Keratinocyte (primary cell): ENCODE measurements at regions not wholly inside any gene's neighbourhood (a gene's known extent, or its start where the extent isn't known, plus 50 kb on each side); places are given as distances from the start of the nearest gene placed in this dataset.

ENCODE experiments used
- DNase-seq: peaks from one replicate; pipeline ENCODE4 v3.0.0-alpha.2; 2011; ENCODE audit warnings: low read depth, missing footprints, low spot score
- FAIRE-seq: peaks from 2 replicates; lab custom pipeline; 2011; peaks lifted over from hg19 to GRCh38; lab: Jason Lieb, UNC
- H2AFZ ChIP-seq: 2 replicates; pipeline ENCODE4 v1.6.0; 2012; ENCODE audit warnings: low read length, control low read depth, inconsistent platforms; ENCODE audit not compliant: control insufficient read depth
- H3K27ac ChIP-seq: 2 replicates; pipeline ENCODE4 v1.5.1; 2011; ENCODE audit warnings: low read length; ENCODE audit not compliant: control insufficient read depth, insufficient read depth
- H3K27me3 ChIP-seq: 3 replicates; pipeline ENCODE4 v1.6.0; 2011; ENCODE audit warnings: low read length; ENCODE audit not compliant: control insufficient read depth, insufficient read depth; ENCODE audit errors: extremely low read depth
- H3K36me3 ChIP-seq, 2 experiments: 2 replicates in 1 of 2; 3 replicates in 1 of 2; pipeline ENCODE4 v1.5.1; 2011; ENCODE audit warnings: low read length in 2 of 2, mild to moderate bottlenecking in 1 of 2; ENCODE audit not compliant: control insufficient read depth in 2 of 2, insufficient read depth in 2 of 2; ENCODE audit errors: extremely low read depth in 1 of 2
- H3K4me1 ChIP-seq: 3 replicates; pipeline ENCODE4 v1.5.1; 2011; ENCODE audit warnings: low read length; ENCODE audit not compliant: control insufficient read depth, insufficient read depth; ENCODE audit errors: extremely low read depth
- H3K4me2 ChIP-seq: 3 replicates; pipeline ENCODE4 v1.6.0; 2011; ENCODE audit warnings: low read depth, low read length; ENCODE audit not compliant: control insufficient read depth, insufficient read depth; ENCODE audit errors: extremely low read depth
- H3K4me3 ChIP-seq, 3 experiments: fragments of 200-600 bp in 1 of 3; sonication (generic) in 1 of 3; 2 replicates in 2 of 3; 3 replicates in 1 of 3; pipeline ENCODE4 v1.5.1; 2011 to 2016; ENCODE audit warnings: low read length in 3 of 3, mild to moderate bottlenecking in 3 of 3, control low read depth in 2 of 3, inconsistent platforms in 1 of 3, low read depth in 1 of 3, mixed read lengths in 1 of 3, mixed run types in 1 of 3, moderate library complexity in 1 of 3; ENCODE audit not compliant: control insufficient read depth in 2 of 3, insufficient read depth in 2 of 3; ENCODE audit errors: extremely low read depth in 1 of 3
- H3K79me2 ChIP-seq: 2 replicates; pipeline ENCODE4 v1.6.0; 2012; ENCODE audit warnings: low read length; ENCODE audit not compliant: control insufficient read depth, insufficient read depth
- H3K9ac ChIP-seq: 3 replicates; pipeline ENCODE4 v1.6.0; 2011; ENCODE audit warnings: low read length; ENCODE audit not compliant: control insufficient read depth, insufficient read depth; ENCODE audit errors: extremely low read depth
- H3K9me1 ChIP-seq: 3 replicates; pipeline ENCODE4 v1.6.0; 2011; ENCODE audit warnings: low read length; ENCODE audit not compliant: control insufficient read depth, insufficient read depth; ENCODE audit errors: extremely low read depth
- H3K9me3 ChIP-seq: 2 replicates; pipeline ENCODE4 v1.5.1; 2012; ENCODE audit warnings: low read depth, low read length; ENCODE audit not compliant: control insufficient read depth
- H4K20me1 ChIP-seq: 3 replicates; pipeline ENCODE4 v1.6.0; 2011; ENCODE audit warnings: low read length; ENCODE audit not compliant: control insufficient read depth, insufficient read depth; ENCODE audit errors: extremely low read depth
- CTCF ChIP-seq, 3 experiments: IDR thresholded peaks in 1 of 3; conservative IDR thresholded peaks in 1 of 3; optimal IDR thresholded peaks in 1 of 3; 2 replicates in 2 of 3; 3 replicates in 1 of 3; pipeline versions ENCODE3 to v1.5.1; 2011; ENCODE audit warnings: low read length in 3 of 3, mild to moderate bottlenecking in 3 of 3, moderate library complexity in 2 of 3, control low read depth in 1 of 3, inconsistent platforms in 1 of 3; ENCODE audit not compliant: insufficient read depth in 2 of 3; ENCODE audit errors: extremely low read depth in 1 of 3
- EZH2 ChIP-seq: IDR thresholded peaks from one replicate; pipeline ENCODE4 v1.6.1; 2012; ENCODE audit warnings: inconsistent platforms, mild to moderate bottlenecking, low read length, moderate library complexity
- dilution Hi-C: fragments of 300-500 bp; cut with MboI; formaldehyde crosslinking; loops from one replicate; pipeline ENCODE4 v1.7.0; 2020; ENCODE audit warnings: low sequenced_read_pairs; ENCODE audit not compliant: extremely low pct_ligation_motif_present

GRCh38 chr21:35609263-35609662 lies 451.1 kb downstream of the SETD4 start:
- H3K4me2 ChIP-seq, result peak overlapping the region; percentile 20
- no peak overlapping the region for H3K27ac ChIP-seq
- dilution Hi-C loops, result no loop called here
- no peaks in the 10 kb centered on the region for H3K27me3 ChIP-seq
- no peak overlapping the region for H3K9ac ChIP-seq
- H3K9me1 ChIP-seq, result no peaks in the 10 kb centered on the region
- TF ChIP-seq CTCF (optimal IDR thresholded peaks at IDR 0.05 in 1 of 3, IDR thresholded peaks at IDR 0.05 in 1 of 3, conservative IDR thresholded peaks at IDR 0.05 in 1 of 3; ENCODE audit: extremely low read depth in 1 of 3, insufficient read depth in 2 of 3, low read length in 3 of 3) (no peak), EZH2 (no peak)
- H3K9me3 ChIP-seq, result no peaks in the 10 kb centered on the region
- no peak overlapping the region for H3K4me3 ChIP-seq
- no peak overlapping the region for H2AFZ ChIP-seq
- FAIRE-seq (peak; percentile 90), DNase-seq (peak; percentile 56)
- no peaks in the 10 kb centered on the region for H4K20me1 ChIP-seq
- no peaks in the 10 kb centered on the region for H3K36me3 ChIP-seq
- H3K79me2 ChIP-seq, result no peaks in the 10 kb centered on the region
- peaks cover 33% of the 10 kb centered on the region for H3K4me1 ChIP-seq

GRCh38 chr21:35607406-35607805 lies 452.9 kb downstream of the SETD4 start:
- Histone ChIP-seq H3K4me2 (no peak overlapping the region), H3K9me3 (no peaks in the 10 kb centered on the region), H4K20me1 (no peaks in the 10 kb centered on the region), H2AFZ (no peak overlapping the region), H3K4me1 (peaks cover 32% of the 10 kb centered on the region), H3K79me2 (no peaks in the 10 kb centered on the region), H3K9me1 (no peaks in the 10 kb centered on the region), H3K9ac (no peak overlapping the region), H3K27ac (no peak overlapping the region), H3K4me3 (no peak overlapping the region), H3K36me3 (no peaks in the 10 kb centered on the region), H3K27me3 (no peaks in the 10 kb centered on the region)
- dilution Hi-C loops, result no loop called here
- TF ChIP-seq EZH2, result no peak
- no peak for TF ChIP-seq CTCF (optimal IDR thresholded peaks at IDR 0.05 in 1 of 3, IDR thresholded peaks at IDR 0.05 in 1 of 3, conservative IDR thresholded peaks at IDR 0.05 in 1 of 3; ENCODE audit: extremely low read depth in 1 of 3, insufficient read depth in 2 of 3, low read length in 3 of 3)
- FAIRE-seq (no peak), DNase-seq (no peak)
